SK-N-SH (cell line): ENCODE measurements at regions not wholly inside any gene's neighbourhood (a gene's known extent, or its start where the extent isn't known, plus 50 kb on each side); places are given as distances from the start of the nearest gene placed in this dataset.

Experiments used
- CTCF ChIA-PET: fragments of 300-600, 350-600 bp; formaldehyde crosslinking; extraction: SDS; loops from one replicate; lab custom pipeline; 2021; lab: Yijun Ruan, JAX
- POLR2A ChIA-PET: fragments of 350-600 bp; sonication (Branson Sonifier 250); formaldehyde crosslinking; extraction: SDS; loops from one replicate; lab custom pipeline; 2020; ENCODE audit warnings: antibody characterized with exemption, inconsistent platforms; lab: Yijun Ruan, JAX
- DNase-seq: peaks from one replicate; pipeline ENCODE4 v3.0.0; 2012
- H2AFZ ChIP-seq: fragments of 200-600 bp; sonication (generic); 2 replicates; pipeline ENCODE4 v1.8.1; 2016; ENCODE audit warnings: antibody characterized with exemption, mild to moderate bottlenecking, low read depth
- H3F3A ChIP-seq: fragments of 200-600 bp; sonication (generic); replicated peaks from 2 replicates; pipeline ENCODE3; 2016; ENCODE audit warnings: antibody characterized with exemption, mild to moderate bottlenecking; ENCODE audit not compliant: insufficient read depth
- H3K27ac ChIP-seq, 2 experiments: fragments of 200-500 bp in 1 of 2; fragments of 200-600 bp in 1 of 2; sonication (Bioruptor generic) in 1 of 2; sonication (generic), shearing (Covaris generic) in 1 of 2; 2 replicates each; pipeline versions ENCODE4 v1.5.1 to v1.6.1; 2014 to 2016; ENCODE audit warnings: low read depth in 2 of 2, inconsistent platforms in 1 of 2, low read length in 1 of 2, mild to moderate bottlenecking in 1 of 2, mixed read lengths in 1 of 2
- H3K27me3 ChIP-seq: fragments of 200-600 bp; sonication (generic), shearing (Covaris generic); 2 replicates; pipeline ENCODE4 v1.6.1; 2016; ENCODE audit warnings: mixed run types; ENCODE audit not compliant: insufficient read depth
- H3K36me3 ChIP-seq, 2 experiments: fragments of 200-500 bp in 1 of 2; fragments of 200-600 bp in 1 of 2; sonication (Bioruptor generic) in 1 of 2; sonication (generic) in 1 of 2; replicated peaks in 1 of 2; 2 replicates each; pipeline versions ENCODE3 to v1.5.1; 2014 to 2016; ENCODE audit warnings: low read length in 1 of 2, mild to moderate bottlenecking in 1 of 2; ENCODE audit not compliant: insufficient read depth in 2 of 2, control insufficient read depth in 1 of 2
- H3K4me1 ChIP-seq, 2 experiments: fragments of 200-500 bp in 1 of 2; fragments of 200-600 bp in 1 of 2; sonication (Bioruptor generic) in 1 of 2; sonication (generic), shearing (Covaris generic) in 1 of 2; 2 replicates each; pipeline versions ENCODE4 v1.5.1 to v1.6.1; 2014 to 2016; ENCODE audit warnings: low read depth in 1 of 2, low read length in 1 of 2, mixed run types in 1 of 2; ENCODE audit not compliant: insufficient read depth in 2 of 2, control insufficient read depth in 1 of 2
- H3K4me2 ChIP-seq: fragments of 200-600 bp; sonication (generic), shearing (Covaris generic); 2 replicates; pipeline ENCODE4 v1.6.1; 2017; ENCODE audit warnings: mixed run types
- H3K4me3 ChIP-seq, 2 experiments: fragments of 200-500 bp in 1 of 2; fragments of 200-600 bp in 1 of 2; sonication (Bioruptor generic) in 1 of 2; sonication (generic), shearing (Covaris generic) in 1 of 2; 2 replicates each; pipeline versions ENCODE4 v1.5.1 to v1.8.1; 2014 to 2016; ENCODE audit warnings: low read depth in 2 of 2, inconsistent platforms in 1 of 2, low read length in 1 of 2, mild to moderate bottlenecking in 1 of 2, mixed read lengths in 1 of 2, moderate library complexity in 1 of 2
- H3K79me2 ChIP-seq: fragments of 200-600 bp; sonication (generic); 2 replicates; pipeline ENCODE4 v1.8.1; 2017; ENCODE audit warnings: mild to moderate bottlenecking; ENCODE audit not compliant: insufficient read depth
- H3K9ac ChIP-seq: fragments of 200-600 bp; sonication (generic); 2 replicates; pipeline ENCODE4 v1.6.1; 2017; ENCODE audit warnings: mixed run types
- H3K9me2 ChIP-seq: fragments of 200-600 bp; sonication (generic); 2 replicates; pipeline ENCODE4 v1.6.1; 2017; ENCODE audit warnings: mixed run types
- H3K9me3 ChIP-seq: fragments of 200-600 bp; sonication (generic); 2 replicates; pipeline ENCODE4 v1.6.1; 2017; ENCODE audit warnings: mixed run types, mild to moderate bottlenecking, moderate library complexity
- H4K20me1 ChIP-seq: fragments of 200-600 bp; sonication (generic); 2 replicates; pipeline ENCODE4 v1.6.1; 2017; ENCODE audit warnings: mild to moderate bottlenecking, mixed run types; ENCODE audit not compliant: insufficient read depth
- CHD2 ChIP-seq: fragments of 150-350 bp; IDR thresholded peaks from 2 replicates; pipeline ENCODE4 v1.6.1; 2018; ENCODE audit warnings: low read length; ENCODE audit not compliant: partially characterized antibody
- EP300 ChIP-seq, 2 experiments: IDR thresholded peaks; 2 replicates each; pipeline versions ENCODE4 v1.4.0 to v1.6.1; 2012; ENCODE audit warnings: borderline replicate concordance in 1 of 2, low read depth in 1 of 2, low read length in 1 of 2
- EZH2phosphoT487 ChIP-seq: fragments of 200-600 bp; sonication (generic); IDR thresholded peaks from 2 replicates; pipeline ENCODE4 v1.6.1; 2017; ENCODE audit warnings: low read depth, mixed run types, mild to moderate bottlenecking, antibody characterized with exemption, moderate library complexity, borderline replicate concordance
- FOXM1 ChIP-seq: IDR thresholded peaks from 2 replicates; pipeline ENCODE4 v1.4.0; 2012; ENCODE audit warnings: low read depth, mild to moderate bottlenecking
- JUND ChIP-seq: IDR thresholded peaks from 2 replicates; pipeline ENCODE4 v1.4.0; 2012
- NFIC ChIP-seq: IDR thresholded peaks from 2 replicates; pipeline ENCODE4 v1.4.0; 2012; ENCODE audit warnings: borderline replicate concordance
- RFX5 ChIP-seq: IDR thresholded peaks from 2 replicates; pipeline ENCODE4 v1.6.1; 2012; ENCODE audit warnings: mild to moderate bottlenecking, improper control_type of control experiment, low read length
- TAF1 ChIP-seq: IDR thresholded peaks from 2 replicates; pipeline ENCODE4 v1.6.1; 2012; ENCODE audit warnings: low read depth, mild to moderate bottlenecking, low read length, moderate library complexity, borderline replicate concordance
- TCF12 ChIP-seq: IDR thresholded peaks from 2 replicates; pipeline ENCODE4 v1.4.0; 2012
- YY1 ChIP-seq: IDR thresholded peaks from 2 replicates; pipeline ENCODE4 v1.4.0; 2012; ENCODE audit warnings: low read depth, mild to moderate bottlenecking
- WGBS: methylation state at CpG from one replicate; pipeline ENCODE4 v1.1.6; 2017; ENCODE audit warnings: low lambda C conversion rate; 5-methylcytosine and 5-hydroxymethylcytosine counted together
- TF ChIP-seq, protein P1 (sequence below): IDR thresholded peaks from 2 replicates; pipeline ENCODE4 v1.4.0; 2012; ENCODE audit warnings: low read depth, borderline replicate concordance
- TF ChIP-seq, protein P2 (sequence below): fragments of 150-350 bp; IDR thresholded peaks from 2 replicates; pipeline ENCODE4 v1.6.1; 2016; ENCODE audit warnings: mild to moderate bottlenecking, low read depth, low read length
- TF ChIP-seq, protein P3 (sequence below): IDR thresholded peaks from 2 replicates; pipeline ENCODE4 v1.4.0; 2012; ENCODE audit warnings: low read depth
- TF ChIP-seq, protein P4 (sequence below): IDR thresholded peaks from 2 replicates; pipeline ENCODE4 v1.6.1; 2012; ENCODE audit warnings: mild to moderate bottlenecking, low read depth, low read length, moderate library complexity

DNA sequence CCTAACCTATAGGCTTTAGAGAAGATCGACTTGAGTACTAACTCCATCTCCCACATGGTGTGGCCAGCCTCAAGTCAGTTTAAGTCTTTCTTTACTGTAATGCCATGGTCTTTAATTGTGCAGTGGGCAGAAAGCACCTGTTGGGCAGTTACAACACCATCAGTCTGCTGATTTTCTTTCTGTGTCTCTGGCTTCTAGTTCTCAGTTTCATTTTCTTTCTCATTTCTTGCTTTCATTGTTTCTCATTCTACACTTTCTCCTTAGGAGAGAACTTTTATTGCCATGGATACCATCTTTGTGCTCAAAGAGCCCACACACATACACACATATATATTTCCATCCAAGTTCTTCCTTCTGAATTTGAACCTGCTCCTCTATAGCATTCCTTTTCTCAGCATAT, 96.1 kb upstream of the SLC16A7 start:
- Histone ChIP-seq H3K36me3 (no peaks in the 10 kb centered on the region), H3K9me2 (no peaks in the 10 kb centered on the region), H4K20me1 (no peaks in the 10 kb centered on the region), H3K9me3 (no peaks in the 10 kb centered on the region), H3K9ac (no peak overlapping the region), H3K4me2 (no peak overlapping the region), H3K79me2 (no peaks in the 10 kb centered on the region), H3K27ac (no peak overlapping the region), H3K27me3 (no peaks in the 10 kb centered on the region), H3K4me1 (no peaks in the 10 kb centered on the region), H3K4me3 (no peak overlapping the region), H3F3A (no peaks in the 10 kb centered on the region), H2AFZ (no peak overlapping the region)
- DNase-seq = no peak
- ChIA-PET POLR2A (no interaction called here), CTCF (no interaction called here)
- WGBS = 0% methylated on average over 1 of the region's 1 CpG
- no peak for TF ChIP-seq TCF12
- no peak for TF ChIP-seq CHD2
- TF ChIP-seq, protein P1, sequence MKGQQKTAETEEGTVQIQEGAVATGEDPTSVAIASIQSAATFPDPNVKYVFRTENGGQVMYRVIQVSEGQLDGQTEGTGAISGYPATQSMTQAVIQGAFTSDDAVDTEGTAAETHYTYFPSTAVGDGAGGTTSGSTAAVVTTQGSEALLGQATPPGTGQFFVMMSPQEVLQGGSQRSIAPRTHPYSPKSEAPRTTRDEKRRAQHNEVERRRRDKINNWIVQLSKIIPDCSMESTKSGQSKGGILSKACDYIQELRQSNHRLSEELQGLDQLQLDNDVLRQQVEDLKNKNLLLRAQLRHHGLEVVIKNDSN = no peak
- TF ChIP-seq, protein P2, sequence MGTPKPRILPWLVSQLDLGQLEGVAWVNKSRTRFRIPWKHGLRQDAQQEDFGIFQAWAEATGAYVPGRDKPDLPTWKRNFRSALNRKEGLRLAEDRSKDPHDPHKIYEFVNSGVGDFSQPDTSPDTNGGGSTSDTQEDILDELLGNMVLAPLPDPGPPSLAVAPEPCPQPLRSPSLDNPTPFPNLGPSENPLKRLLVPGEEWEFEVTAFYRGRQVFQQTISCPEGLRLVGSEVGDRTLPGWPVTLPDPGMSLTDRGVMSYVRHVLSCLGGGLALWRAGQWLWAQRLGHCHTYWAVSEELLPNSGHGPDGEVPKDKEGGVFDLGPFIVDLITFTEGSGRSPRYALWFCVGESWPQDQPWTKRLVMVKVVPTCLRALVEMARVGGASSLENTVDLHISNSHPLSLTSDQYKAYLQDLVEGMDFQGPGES = no peak
- no peak for TF ChIP-seq FOXM1
- TF ChIP-seq RFX5 = no peak
- no peak for TF ChIP-seq YY1
- TF ChIP-seq NFIC = no peak
- TF ChIP-seq TAF1 = no peak
- TF ChIP-seq, protein P3, sequence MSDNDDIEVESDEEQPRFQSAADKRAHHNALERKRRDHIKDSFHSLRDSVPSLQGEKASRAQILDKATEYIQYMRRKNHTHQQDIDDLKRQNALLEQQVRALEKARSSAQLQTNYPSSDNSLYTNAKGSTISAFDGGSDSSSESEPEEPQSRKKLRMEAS = no peak
- TF ChIP-seq JUND = no peak
- TF ChIP-seq EP300 (IDR thresholded peaks at IDR 0.05; ENCODE audit: borderline replicate concordance in 1 of 2, low read depth in 1 of 2, low read length in 1 of 2) = no peak

DNA sequence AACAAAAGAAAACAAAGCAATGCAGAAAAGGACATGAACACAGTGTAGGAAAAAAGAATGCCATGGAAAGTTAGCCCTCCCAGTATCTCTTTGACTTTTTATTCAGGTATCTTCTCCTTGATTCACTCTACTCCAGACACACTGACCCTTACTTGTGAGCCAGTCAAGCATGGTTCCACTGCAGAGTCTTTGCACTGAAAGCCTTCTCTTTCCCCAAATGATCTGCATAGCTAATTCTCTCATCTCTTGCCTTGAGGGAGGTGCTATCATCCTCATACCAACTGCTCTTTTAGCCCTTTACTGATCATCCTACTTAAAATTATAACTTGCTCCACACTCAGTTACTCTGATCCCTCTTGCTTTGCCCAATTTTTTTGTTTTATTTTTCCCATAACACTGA, 101.2 kb upstream of the SLC16A7 start:
- no peaks in the 10 kb centered on the region for H3K36me3 ChIP-seq
- POLR2A ChIA-PET = no interaction called here
- H3K79me2 ChIP-seq = no peaks in the 10 kb centered on the region
- CTCF ChIA-PET = no interaction called here
- no peak overlapping the region for H3K4me3 ChIP-seq
- H3K9me2 ChIP-seq = no peaks in the 10 kb centered on the region
- H3K27ac ChIP-seq = no peak overlapping the region
- no peaks in the 10 kb centered on the region for H4K20me1 ChIP-seq
- no peaks in the 10 kb centered on the region for H3K9me3 ChIP-seq
- no peaks in the 10 kb centered on the region for H3K4me1 ChIP-seq
- no peaks in the 10 kb centered on the region; the same call in 1 of the 2 replicates for H3K27me3 ChIP-seq
- no peak for DNase-seq
- H2AFZ ChIP-seq = no peak overlapping the region
- H3F3A ChIP-seq = no peaks in the 10 kb centered on the region
- H3K9ac ChIP-seq = no peak overlapping the region
- TF ChIP-seq EZH2phosphoT487 = no peak
- TF ChIP-seq, protein P4, sequence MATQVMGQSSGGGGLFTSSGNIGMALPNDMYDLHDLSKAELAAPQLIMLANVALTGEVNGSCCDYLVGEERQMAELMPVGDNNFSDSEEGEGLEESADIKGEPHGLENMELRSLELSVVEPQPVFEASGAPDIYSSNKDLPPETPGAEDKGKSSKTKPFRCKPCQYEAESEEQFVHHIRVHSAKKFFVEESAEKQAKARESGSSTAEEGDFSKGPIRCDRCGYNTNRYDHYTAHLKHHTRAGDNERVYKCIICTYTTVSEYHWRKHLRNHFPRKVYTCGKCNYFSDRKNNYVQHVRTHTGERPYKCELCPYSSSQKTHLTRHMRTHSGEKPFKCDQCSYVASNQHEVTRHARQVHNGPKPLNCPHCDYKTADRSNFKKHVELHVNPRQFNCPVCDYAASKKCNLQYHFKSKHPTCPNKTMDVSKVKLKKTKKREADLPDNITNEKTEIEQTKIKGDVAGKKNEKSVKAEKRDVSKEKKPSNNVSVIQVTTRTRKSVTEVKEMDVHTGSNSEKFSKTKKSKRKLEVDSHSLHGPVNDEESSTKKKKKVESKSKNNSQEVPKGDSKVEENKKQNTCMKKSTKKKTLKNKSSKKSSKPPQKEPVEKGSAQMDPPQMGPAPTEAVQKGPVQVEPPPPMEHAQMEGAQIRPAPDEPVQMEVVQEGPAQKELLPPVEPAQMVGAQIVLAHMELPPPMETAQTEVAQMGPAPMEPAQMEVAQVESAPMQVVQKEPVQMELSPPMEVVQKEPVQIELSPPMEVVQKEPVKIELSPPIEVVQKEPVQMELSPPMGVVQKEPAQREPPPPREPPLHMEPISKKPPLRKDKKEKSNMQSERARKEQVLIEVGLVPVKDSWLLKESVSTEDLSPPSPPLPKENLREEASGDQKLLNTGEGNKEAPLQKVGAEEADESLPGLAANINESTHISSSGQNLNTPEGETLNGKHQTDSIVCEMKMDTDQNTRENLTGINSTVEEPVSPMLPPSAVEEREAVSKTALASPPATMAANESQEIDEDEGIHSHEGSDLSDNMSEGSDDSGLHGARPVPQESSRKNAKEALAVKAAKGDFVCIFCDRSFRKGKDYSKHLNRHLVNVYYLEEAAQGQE = no peak
- no peak for TF ChIP-seq TAF1
- H3K4me2 ChIP-seq = no peak overlapping the region
